NCI-H2227 treated with DMSO at 0.1 percent for 48 hours (cell line): ENCODE measurements at regions not wholly inside any gene's neighbourhood (a gene's known extent, or its start where the extent isn't known, plus 50 kb on each side); places are given as distances from the start of the nearest gene placed in this dataset.
A peak's percentile ranks its signal among the peaks of the same experiment; 100 is the strongest.

Experiments
- DNase-seq: peaks from one replicate; lab custom pipeline; 2025; lab: John Stamatoyannopoulos, UW

DNA sequence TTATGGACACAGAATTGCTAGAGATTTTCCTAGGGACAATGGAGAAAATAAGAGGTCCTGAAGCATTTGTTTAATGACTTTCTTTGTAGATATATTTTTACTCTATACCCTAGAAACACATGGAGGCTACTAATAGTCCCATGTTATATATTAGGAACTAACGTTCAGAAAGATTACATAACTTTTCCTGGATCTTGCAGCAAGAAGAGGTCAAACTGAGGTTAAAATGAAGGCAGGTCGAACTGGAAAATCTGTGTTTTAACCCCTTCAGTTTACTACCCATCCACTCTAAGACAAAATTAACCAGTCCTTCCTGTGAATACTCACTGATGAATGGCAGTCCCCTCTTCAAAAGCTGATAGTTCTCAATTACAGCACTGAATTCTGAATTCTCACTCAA lies 1415.8 kb upstream of the CELF4 start:
- no peak for DNase-seq

DNA sequence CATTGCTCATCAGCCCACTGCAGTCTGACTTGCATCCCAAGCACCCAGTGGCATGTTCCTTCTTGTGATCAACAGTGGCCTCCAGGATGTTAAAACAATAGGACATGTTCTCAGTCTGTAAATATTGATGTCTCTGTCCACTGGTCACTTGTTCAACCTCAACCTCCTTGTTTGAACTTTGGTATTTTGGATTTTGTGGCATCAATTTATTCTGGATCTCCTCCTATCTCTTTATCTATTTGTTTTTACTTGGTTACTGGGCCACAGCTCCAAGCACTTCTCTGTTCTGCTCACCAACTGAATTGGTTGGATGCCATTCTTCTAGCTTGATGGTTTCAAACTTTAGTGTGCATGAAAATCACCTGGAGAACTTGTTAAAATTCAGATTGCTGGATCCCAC lies 1414.8 kb upstream of the CELF4 start:
- no peak for DNase-seq

DNA sequence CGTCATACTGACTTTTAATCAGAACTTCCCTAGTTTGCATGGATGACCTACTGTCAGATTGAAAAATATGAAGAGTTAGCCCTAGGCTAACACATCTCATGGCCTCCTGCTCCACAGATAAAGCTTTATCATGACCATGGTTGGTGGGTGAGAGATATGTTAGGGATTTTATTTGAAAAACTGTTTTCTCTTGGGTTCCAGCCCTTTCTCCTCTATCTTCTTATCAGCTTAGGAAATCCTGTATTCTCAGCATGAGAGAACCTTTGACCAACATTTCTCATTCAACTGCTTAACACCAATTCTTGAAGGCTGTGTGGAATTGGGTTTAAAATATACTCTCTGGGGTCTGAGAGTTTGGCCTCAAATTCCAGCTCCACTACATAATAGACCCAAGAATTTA lies 1407.0 kb upstream of the CELF4 start:
- DNase-seq: no peak

DNA sequence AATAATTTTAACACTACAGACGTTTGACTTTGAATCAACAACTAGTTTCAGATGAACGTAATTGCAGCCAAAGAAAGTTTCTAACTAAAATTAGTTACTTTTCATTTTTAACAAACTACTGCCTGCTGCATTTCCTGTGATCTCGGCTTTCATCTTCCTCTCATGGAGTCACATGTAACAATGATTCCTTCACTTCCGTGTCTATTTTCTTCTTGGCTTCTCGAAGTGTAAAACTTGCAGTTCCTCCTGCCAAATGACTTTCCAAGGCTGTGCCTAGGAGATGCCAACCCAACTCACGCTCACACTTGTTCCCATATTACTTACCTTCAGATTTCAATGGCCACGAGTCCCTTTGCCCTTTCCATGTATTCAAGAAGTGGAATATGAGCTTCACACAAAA lies 1406.3 kb upstream of the CELF4 start:
- DNase-seq: no peak

DNA sequence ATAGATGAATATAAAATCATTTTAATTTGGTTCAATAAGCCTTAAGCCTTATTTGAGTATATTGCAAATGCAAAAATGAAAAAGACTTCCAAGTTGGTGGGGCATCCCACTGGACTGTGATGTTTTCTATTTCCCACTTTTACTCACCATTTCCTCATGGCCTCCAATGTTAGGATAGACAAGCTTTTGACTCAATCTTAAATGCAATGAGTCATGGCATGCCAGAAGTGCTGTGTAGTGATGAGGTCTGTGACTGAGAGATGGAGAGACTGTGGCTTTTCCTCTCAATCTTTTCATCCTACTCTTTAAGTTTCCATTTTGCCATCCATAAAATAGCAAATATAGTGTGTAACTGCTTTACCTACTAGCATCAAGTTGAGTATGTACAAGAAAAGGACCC lies 1401.2 kb upstream of the CELF4 start:
- no peak for DNase-seq

DNA sequence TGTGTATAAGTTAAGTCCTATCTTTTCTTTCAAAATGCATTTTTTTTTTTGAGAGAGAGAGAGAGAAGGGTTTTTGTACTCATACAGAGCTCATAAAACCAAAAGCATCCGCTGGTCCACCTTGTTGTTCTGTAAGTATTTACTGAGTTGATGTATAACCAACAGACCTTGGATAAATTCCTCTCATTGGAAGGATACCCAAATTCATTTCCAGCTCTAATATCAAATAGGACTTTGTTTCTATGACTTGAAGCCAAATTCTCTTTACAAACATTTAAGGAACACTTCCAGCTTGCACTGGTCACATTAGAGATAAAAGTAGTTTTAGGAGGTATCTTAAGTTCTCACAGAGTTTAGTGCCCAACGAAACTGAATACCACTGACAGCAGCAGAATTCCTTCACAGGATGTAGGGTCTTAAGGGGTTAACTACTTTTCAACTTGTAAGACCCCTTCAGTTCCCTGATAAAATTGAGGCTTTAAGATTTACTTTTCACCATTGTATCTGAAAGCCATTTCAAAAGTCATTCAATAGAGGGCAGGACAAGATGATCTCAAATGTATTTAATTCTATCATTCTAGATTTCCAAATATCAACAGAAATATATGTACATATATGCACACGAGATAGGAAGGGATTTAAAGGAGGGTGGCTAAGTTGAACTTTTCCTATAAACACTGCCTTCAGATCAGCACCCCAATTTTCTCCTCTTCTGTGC lies 1398.5 kb upstream of the CELF4 start:
- no peak for DNase-seq

DNA sequence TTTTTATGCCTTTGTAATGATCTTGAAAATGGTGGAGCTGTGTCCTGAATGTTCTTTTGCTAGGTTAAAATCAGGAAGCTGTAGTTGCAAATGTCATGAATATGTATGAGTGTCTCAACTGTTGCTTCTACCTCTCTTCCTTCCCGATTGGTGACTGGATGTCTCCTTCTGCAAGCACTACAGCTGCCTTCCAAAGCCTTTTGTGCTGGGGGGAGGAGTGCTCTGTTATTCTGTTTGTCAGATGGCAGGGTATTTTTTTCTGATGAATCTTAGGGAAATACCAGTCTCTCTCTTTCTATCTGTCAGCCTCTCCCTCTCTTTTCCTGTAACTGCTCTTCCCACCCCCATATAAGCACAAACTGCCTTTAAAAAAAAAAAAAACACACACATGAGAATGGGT lies 1396.3 kb upstream of the CELF4 start:
- DNase-seq: no peak

DNA sequence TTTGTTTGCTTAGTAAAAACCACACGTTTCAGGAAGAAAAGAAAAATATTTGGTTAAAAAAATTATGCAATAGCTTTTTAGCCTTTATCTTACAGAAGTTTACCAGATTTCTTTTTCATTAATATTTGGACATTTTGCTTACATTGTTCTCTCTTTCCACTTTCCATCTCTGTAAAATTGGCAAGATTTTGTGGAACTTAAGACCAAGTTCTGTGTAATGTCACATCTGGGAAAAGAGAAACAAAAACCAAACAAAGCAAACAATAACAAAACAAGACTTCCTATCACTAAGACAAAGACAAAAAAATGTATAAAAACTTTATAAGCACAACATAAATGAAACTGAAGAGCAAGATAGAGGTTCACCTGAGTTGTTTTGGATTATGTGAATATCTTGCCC lies 1392.1 kb upstream of the CELF4 start:
- DNase-seq: no peak

DNA sequence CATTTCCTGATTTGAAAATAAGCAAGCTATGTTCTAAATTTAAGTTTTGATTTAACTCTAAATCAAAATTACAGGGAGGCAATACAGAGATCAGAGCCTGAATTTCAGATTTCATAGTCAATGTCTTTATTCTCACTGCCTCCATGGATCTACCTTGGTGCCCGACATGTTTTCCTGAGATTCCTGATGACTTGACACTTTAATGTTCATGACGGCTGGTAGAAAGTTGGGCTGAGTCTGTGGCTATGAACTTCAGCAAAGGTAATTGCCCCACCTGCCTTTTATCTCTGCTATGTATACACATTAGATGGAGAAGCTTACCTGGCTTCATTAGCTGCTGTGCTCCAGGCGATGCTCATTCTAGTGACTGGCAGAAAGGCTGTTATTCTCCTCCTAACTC lies 1390.5 kb upstream of the CELF4 start:
- no peak for DNase-seq

DNA sequence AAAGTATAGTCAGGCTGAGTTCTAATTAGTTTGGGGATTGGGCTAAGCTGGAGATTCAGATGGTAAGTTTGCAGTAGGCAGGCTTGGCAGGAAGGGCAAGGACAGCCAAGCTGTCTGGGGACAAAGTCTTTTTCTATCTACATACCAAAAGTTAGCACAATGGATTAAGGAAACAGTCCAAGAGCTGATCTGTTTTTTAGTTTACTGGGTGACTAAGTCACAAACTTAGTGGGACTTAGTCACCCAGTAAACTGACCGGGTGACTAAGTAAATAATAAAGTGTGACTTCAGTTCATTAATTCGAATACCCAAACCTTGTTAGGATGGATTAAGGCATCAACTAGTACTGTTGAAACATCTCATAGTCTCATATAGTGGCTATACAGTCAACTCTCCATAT lies 1386.0 kb upstream of the CELF4 start:
- no peak for DNase-seq

DNA sequence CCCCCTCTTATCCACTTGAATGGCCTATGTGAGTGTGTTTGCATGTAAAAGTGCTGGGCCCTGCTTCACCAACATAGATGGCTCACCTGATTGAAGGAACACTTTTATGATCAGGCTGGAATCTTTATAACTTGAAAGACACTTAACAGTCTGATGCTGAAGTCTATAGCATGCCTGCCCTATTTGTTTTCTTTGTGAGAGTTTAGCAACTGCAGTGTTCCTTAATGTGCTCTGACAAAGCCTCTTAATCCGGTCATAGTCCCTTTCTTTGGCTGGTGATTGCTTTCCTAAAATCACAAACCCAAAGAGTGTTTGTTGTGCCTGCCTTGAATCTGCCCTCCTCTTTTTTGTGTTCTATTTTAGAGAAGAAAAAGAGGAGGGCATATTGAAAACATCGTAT lies 1382.8 kb upstream of the CELF4 start:
- DNase-seq: no peak

DNA sequence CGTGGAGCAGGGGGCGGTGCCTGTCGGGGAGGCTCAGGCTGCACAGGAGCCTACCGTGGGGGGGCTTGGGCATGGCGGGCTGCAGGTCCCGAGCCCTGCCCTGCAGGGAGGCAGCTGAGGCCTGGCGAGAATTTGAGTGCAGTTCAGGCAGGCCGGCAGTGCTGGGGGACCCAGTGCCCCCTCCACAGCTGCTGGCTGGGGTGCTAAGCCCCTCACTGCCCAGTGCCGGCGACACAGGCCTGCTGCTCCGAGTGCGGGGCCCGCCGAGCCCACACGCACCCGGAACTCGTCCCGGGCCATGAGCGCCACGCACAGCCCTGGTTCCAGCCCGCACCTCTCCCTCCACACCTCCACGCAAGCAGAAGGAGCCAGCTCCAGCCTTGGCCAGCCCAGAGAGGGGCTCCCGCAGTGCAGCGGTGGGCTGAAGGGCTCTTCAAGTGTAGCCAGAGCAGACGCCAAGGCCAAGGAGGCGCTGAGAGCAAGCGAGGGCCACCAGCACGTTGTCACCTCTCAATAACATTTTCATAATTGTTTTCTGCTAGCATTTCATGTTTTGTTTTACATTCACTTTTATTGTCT lies 1378.9 kb upstream of the CELF4 start:
- DNase-seq: no peak

DNA sequence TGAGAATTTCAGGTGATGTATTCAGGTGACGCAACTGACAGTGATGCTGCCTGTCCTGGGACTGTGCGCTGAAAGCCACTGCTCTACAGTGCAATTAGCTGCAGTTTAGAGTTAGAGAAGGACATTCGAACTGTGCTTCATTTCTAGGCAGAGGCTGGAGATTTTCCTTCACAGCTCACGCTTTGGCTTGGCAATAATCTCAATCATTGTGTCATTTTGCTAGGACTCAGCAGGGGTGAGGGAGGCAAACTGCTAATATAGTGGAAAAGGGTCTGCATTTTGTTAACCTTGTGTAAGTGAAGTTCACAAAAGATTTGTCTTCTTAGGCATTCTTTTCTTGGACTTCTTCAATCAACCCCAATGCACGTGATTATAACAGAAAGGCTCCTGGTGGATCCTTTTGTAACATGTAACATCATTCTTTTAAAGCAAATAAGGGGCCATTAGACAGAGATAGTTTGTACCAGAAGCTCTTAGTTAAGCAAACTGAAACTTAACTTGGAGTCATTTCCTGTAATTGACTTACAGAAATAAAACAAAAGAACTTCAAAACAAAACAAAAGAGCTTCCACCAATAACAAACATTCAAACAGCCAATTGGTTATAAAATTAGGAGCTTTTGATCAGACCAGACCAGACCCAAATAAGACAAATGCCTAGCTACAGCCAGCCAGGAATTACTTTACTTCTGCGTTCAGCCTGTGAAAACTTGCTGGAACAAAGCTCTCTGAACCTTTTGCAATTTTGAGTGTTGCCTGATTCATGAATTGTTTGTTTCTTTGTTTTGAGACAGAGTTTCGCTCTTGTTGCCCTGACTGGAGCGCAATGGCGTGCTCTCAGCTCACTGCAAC lies 1376.3 kb upstream of the CELF4 start:
- peak; percentile 62 for DNase-seq

DNA sequence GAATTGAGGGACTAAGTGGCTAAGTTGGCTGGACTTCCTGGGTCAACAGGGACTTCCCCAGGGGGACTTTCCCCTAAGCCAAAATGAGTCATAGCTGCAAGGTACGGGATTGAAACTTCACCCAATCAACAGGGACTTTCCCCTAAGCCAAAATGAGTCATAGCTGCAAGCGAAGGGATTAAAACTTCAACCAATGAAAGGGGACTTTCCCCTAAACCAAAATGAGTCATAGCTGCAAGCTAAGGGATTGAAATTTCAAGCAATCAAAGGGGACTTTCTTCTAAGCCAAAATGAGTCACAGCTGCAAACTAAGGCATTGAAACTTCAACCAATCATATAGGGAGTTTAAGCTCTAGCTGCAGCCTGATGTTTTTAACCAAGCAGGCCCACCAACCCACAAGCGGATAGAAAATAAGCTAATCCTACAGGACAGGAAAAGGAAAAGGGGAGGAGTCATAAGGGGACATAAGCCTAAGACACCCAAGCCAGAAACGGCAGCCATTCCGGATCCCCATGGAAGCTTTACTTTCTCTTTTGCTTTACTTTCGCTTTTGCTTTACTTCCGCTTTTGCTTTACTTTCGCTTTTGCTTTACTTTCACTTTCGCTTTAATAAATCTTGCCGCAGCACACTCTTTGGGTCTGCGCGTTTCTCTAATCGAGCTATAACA lies 1375.4 kb upstream of the CELF4 start:
- DNase-seq: peak; percentile 94

DNA sequence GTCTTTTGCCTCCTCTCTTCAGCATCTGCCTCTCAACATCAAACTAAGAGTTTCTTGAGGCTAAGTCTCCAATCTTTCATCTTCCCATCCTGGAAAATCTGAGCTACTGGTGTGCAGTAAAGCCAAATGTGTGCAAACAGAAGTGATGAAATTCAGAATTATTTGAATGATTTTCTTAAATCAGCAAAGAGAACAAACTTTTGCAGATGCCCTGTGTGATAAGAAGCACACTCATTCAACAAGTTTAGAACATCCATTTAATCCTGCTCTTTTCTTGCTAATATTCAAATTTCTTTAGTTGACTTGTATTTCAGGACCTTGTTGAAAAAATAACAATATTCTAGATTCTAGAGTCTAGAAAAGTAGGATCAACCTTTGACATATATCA lies 1374.9 kb upstream of the CELF4 start:
- no peak for DNase-seq

DNA sequence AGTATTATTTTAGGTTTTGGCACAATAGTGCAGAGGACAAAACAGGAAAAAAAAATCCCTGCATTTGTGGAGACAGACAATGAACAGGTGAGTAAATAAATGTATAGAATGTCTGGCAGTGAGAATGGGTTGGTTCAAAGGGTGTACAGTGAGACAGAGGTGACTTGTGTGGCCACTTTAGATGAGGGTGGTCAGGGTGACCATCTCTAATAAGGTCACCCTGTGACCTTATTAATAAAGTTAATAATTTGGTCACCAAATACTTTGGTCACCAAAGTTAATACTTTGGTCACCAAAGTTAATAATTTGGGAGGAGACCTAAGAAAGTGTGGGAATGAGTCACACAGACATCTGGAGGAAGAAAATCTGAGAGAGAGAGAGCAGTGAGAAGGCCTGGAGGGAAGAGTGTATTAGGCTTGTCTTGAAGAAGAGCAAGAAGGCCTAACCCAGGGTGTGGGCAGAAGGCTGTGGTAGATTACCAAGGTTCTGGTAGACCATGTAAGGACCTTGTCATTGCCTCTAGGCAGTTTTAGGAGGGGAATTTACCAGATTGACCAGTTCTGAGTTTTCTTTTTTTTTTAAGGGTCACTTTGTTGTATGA lies 1368.4 kb upstream of the CELF4 start:
- no peak for DNase-seq

DNA sequence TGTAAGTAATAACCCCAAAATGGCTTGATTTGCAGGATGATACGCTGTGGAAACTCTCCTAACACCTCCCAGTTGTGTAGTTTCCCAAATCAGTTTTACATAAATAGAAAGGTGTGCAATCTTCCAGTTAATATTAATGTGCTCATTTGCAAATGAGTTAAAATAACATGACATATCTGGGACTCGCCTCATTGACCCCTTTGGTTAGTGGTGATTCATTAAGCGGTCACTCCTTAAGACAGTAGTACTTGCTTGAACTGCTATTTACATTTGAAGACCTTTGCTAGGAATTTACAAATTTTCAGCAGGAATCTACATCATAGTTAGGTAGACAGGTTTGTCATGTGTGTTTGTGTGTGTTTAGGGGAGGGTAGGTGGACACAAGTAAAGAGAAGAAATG lies 1367.7 kb upstream of the CELF4 start:
- no peak for DNase-seq

DNA sequence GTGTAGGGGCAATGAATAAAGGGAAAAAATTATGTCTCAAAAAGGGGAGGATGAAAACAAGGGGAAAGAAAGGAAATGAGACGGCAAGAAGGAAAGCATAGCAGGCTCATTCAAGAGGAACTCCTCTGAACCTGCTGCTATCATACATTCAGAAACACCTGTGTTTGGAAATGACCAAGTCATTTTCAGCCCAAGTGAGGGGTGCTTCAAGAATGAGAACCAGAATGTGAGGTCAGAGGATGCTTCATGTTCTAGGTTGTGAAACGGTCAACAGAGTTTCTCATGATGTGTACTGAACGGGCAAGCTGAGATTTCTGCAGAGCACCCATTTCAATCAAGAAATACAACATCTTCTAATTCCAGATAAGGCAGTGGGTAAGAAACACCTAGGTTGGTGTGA lies 1367.2 kb upstream of the CELF4 start:
- DNase-seq: no peak

DNA sequence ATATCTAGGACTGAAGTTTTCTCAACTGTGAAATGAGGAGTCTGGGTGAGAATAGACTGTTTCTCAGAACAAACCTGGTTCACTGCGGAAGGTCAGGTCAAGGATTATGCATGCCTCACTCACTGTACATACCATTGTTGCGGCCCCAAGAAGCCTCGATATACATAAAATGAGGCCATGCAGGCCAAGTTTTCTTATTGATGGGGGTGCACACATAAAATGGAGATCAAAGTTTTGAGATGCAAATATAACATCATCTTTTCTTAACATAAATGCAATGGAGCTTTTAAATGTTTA lies 1366.1 kb upstream of the CELF4 start:
- no peak for DNase-seq

DNA sequence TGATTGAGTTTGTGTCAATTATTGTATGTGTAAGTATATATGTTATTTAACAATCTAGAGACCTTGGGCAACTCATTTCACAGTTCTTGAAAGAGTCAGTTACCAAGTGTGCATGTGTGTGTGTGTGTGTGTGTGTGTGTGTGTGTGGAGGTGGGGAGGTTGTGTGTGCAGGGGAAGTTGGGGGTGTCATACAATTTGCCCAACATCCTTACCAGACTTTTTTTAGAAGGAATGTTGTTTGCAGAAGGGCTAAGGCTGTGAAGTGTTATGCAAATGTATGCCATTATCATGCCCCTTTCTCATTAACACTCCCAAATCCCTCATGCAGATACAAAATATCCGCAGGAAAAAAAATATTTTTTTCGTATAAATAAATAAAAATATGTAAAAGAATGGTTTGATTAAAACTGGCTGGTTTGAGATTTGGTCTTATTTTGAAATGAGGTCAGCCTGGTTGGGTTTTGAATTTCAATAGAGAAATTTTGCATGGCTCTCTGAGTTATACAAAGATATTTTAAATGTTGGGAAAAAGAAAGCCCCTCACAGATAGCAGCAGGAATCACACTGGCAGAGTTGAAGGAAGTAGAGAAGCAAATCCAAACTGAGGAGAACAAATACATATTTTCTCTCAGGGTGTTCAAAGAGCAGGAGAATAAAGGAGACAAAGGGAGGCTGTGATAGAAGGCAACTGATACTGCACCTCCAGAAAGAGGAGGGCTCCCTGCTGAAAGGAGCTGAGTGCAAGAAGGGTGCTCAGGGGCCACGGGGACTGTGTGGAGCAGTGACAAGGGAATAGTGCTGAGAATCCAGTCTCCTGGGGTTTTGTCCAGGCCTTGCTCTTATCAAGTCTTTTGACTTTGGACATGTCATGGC lies 1365.5 kb upstream of the CELF4 start:
- no peak for DNase-seq

DNA sequence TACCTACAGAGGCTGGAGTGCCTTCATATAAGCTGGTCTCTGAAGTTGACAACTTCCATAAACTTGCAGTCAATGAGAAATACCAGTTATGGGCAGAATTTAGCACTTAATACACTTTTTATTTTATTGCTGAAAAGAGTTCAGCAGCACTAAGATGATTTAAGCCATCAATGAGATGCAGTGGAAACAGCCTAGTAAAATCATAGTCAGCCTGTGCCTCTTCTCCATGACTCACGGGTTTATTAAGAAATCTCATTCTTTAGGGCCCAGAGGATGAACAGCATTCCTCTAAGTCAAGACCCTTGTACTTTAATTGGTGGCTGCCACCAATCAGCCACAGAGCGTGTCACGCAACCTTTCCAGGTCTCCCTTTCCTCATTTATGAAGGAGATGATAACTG lies 1357.9 kb upstream of the CELF4 start:
- no peak for DNase-seq

DNA sequence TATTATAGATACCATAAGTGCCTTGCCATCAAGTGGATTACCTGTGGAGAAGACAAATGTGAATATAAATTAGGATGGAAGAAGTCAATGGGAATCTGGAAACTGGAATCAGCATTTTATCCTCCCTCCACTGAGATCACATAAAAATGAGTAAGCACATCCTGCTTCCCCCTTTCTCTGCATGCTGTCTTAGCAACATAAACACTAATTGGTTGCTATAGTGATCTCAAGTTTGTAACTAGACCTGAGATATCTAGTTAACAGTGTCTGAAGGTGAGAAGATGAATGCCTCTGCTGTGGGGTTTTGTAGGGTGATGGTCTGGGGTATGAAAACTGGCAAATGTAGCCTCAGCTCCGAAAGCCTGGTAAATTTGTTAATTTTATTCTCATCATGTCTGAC lies 1357.5 kb upstream of the CELF4 start:
- DNase-seq: no peak
